Astrocyte of the cerebellum (primary cell): ENCODE measurements at regions not wholly inside any gene's neighbourhood (a gene's known extent, or its start where the extent isn't known, plus 50 kb on each side); places are given as distances from the start of the nearest gene placed in this dataset.

Source experiments
- DNase-seq: peaks from one replicate; pipeline ENCODE4 v3.0.0-alpha.2; 2011; ENCODE audit warnings: low read depth
- H3K4me3 ChIP-seq: 2 replicates; pipeline ENCODE4 v1.5.1; 2011; ENCODE audit warnings: mild to moderate bottlenecking, low read depth, low read length, moderate library complexity
- in situ Hi-C: cut with HindIII; loops from 2 replicates; pipeline ENCODE4 v1.10.0; 2017; ENCODE audit warnings: low sequenced_read_pairs
- TF ChIP-seq, protein P1 (sequence below): IDR thresholded peaks from 2 replicates; pipeline ENCODE4 v1.5.1; 2012; ENCODE audit warnings: low read length, low read depth, moderate library complexity, mild to moderate bottlenecking; ENCODE audit errors: missing control alignments

DNA sequence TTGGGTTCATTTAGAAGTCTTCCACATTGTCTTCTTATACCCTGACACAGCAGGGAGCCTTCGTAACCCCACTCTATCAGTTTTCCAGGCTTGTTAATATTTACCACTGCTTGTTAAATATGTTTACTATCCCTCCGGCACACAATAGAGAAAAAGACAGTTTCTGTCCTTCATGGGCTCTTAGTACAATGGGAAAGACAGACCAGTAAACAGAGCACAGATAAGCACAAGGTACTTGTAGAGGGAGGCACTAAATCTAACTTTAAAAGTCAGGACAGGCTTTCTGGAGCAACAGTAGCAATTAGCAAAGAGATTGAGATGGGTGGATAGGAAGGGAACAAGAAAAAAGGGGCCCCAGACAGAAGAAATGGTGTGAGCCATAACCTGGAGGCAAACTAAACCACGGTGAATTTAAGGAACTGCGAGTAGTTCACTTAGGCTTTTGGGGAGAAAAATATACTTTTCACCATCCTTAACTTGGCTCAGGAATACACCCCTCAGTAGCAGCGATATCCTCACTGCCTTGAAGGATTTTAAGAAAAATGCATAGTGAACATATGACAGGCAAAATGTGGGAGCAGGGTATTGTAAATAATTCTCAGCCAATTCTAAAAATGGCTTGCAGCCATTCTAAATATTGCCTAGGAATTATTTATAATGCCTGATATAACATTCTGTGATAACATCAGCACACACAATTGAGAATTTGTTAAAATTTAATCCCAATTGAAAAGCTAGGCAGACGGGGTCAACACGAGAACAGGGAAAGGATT lies 383.7 kb downstream of the CDH2 start:
- no peak overlapping the region for H3K4me3 ChIP-seq
- in situ Hi-C loops = no loop called here
- TF ChIP-seq, protein P1, sequence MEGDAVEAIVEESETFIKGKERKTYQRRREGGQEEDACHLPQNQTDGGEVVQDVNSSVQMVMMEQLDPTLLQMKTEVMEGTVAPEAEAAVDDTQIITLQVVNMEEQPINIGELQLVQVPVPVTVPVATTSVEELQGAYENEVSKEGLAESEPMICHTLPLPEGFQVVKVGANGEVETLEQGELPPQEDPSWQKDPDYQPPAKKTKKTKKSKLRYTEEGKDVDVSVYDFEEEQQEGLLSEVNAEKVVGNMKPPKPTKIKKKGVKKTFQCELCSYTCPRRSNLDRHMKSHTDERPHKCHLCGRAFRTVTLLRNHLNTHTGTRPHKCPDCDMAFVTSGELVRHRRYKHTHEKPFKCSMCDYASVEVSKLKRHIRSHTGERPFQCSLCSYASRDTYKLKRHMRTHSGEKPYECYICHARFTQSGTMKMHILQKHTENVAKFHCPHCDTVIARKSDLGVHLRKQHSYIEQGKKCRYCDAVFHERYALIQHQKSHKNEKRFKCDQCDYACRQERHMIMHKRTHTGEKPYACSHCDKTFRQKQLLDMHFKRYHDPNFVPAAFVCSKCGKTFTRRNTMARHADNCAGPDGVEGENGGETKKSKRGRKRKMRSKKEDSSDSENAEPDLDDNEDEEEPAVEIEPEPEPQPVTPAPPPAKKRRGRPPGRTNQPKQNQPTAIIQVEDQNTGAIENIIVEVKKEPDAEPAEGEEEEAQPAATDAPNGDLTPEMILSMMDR = no peak
- DNase-seq = no peak

DNA sequence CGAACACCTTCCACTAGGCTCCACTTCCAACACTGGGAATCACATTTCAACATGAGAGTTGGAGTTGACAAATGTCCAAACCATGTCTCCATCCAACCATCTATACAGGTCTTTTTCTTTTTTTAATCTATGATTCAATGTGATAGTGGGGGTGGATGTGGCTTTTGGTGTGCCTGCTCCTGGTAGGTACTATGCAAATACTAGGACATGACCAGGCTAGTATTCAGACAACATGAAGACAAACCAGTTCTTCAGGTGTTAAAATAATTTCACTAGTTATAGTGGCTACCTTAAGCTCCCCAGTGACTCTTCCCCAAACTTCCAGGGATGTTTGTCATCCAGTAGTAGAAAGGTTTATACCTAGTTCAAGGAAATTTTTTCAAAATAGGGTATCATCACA lies 387.5 kb downstream of the CDH2 start:
- TF ChIP-seq, protein P1 = no peak
- in situ Hi-C loops = no loop called here
- H3K4me3 ChIP-seq = no peak overlapping the region
- DNase-seq = no peak

DNA sequence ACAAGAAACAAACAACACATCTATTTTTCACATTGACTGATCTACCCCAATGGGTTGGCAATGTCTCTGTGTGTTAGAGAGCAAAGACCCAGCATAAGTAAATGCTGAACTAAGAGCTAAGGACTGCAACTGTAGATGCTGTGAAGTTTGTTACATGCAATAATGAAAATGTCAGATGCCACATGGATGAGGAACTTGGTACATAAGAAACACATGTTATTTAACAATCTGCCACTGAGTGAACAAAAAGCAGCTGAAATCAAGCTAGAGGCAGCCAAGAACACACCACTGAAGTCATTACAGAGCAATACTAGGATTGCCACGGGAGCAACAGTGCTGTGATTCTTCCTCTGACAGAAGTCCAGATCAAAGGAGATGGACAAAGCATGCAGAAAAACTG lies 389.4 kb downstream of the CDH2 start:
- TF ChIP-seq, protein P1 = no peak
- H3K4me3 ChIP-seq = no peak overlapping the region
- in situ Hi-C loops = no loop called here
- no peak for DNase-seq

DNA sequence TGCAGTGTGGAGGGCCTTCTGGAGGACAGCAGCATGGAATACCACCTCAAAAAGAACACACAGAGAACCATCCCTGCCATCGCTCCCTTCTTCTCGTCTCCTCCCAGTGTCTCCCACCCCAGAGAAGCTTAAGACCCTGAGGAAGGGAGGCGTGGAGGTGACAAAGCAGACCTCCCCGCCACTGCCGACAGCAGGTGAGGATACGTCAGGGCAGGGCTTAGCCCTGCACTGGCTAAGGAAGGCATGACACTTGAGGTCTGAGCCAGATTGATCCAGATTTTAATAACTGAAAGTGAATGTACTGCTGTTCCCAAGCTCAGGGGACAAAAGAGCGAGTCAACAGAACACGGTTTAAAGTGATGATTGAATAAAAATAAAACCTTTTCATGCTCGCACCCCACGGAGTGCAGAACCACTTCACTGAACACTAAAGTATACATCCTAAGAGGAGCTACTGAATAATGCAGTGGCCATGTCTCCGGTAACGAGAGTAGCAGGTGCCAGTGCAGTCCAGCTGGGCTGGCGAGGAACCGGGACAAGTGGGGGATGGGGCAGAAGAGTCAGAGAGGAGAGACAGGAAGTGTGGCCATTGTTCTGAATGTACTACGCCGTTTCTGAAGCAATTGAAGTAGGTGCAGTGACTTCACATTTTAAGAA lies 391.0 kb downstream of the CDH2 start:
- DNase-seq = no peak
- TF ChIP-seq, protein P1 = no peak
- in situ Hi-C loops = no loop called here
- no peak overlapping the region for H3K4me3 ChIP-seq

DNA sequence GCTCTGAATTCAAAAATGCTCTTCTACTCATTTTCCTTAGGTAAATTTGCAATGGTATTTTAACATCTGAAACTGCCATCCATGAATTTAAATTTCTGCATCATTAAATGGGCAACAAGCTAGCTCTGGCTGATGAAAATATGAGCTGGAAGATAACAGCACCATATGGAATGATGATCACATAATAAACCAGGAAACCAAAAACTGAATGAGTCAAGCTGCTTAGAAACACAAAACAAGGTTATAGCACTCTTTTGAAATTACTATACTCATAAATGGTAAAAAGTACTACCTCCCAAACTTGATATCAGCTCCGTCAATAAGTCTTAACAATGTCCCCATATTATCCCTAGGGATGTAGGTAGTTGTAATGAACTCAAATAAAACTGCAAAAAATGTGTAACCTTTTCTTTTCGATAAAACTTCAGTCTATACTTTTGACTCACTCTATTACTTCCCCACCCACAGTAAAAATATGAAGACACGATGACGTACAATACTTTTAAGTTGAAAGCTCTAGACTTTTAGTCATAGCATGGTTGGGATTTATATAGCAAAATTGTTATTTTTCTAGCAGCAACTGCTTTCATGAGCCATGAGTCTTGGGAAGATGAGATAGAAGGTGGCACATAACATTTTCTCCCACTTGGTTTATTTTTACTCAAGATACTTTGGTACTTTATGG lies 396.7 kb downstream of the CDH2 start:
- DNase-seq = no peak
- H3K4me3 ChIP-seq = no peak overlapping the region
- in situ Hi-C loops = no loop called here
- TF ChIP-seq, protein P1 = no peak

DNA sequence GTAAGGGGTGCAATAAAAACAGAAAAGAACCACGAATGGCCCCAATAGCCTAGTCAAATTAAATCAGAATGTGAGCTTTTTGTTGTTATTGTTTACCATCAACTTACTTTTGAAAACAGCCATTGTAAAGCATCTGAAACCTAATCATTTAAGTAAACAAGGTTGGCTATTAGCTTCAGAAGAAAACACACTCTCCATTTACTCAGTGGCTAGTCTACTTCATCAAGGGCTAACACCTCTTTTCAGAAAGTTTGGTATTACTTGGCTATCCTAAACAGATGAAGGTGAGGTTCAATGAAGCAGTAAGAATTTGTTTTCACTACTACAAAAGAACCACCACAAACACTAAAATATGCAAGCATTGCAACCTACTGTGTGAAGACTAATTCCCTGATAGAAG lies 398.0 kb downstream of the CDH2 start:
- DNase-seq = no peak
- H3K4me3 ChIP-seq = no peak overlapping the region
- TF ChIP-seq, protein P1 = no peak
- in situ Hi-C loops = no loop called here
